Activated CD8-positive, alpha-beta T cell treated with anti-CD3 and anti-CD28 coated beads, Interleukin-2, amount 10 ng/mL, durations not matched to agents 7 days and 5 days (primary cell): ENCODE measurements at regions not wholly inside any gene's neighbourhood (a gene's known extent, or its start where the extent isn't known, plus 50 kb on each side); places are given as distances from the start of the nearest gene placed in this dataset.

Experiments
- ATAC-seq: fragments of 150-1000 bp; cut with Tn5 transposase; one replicate; pipeline ENCODE4 v1.10.0; 2021; ENCODE audit warnings: moderate library complexity
- CTCF ChIA-PET: fragments of 350-600 bp; sonication (Branson Sonifier 250); formaldehyde crosslinking; loops from one replicate; lab custom pipeline; 2021; ENCODE audit warnings: antibody characterized with exemption; lab: Charles Lee
- POLR2A ChIA-PET: fragments of 350-600 bp; sonication (Branson Sonifier 250); formaldehyde crosslinking; loops from one replicate; lab custom pipeline; 2021; ENCODE audit warnings: antibody characterized with exemption; lab: Charles Lee
- DNase-seq: peaks from one replicate; pipeline ENCODE4 v3.0.0-alpha.2; 2020
- H3K27ac Mint-ChIP-seq: one replicate; pipeline ENCODE4 v1.8.0; 2021; ENCODE audit warnings: mild to moderate bottlenecking, mixed read lengths
- H3K27me3 Mint-ChIP-seq: one replicate; pipeline ENCODE4 v1.8.0; 2021; ENCODE audit warnings: low read depth, mixed read lengths
- H3K36me3 Mint-ChIP-seq: one replicate; pipeline ENCODE4 v1.8.0; 2021; ENCODE audit warnings: low read depth, mixed read lengths
- H3K4me1 Mint-ChIP-seq: one replicate; pipeline ENCODE4 v1.8.0; 2021; ENCODE audit warnings: low read depth, mixed read lengths
- H3K4me3 Mint-ChIP-seq: one replicate; pipeline ENCODE4 v1.8.0; 2021; ENCODE audit warnings: mild to moderate bottlenecking, mixed read lengths
- H3K9me3 Mint-ChIP-seq: one replicate; pipeline ENCODE4 v1.8.0; 2022; ENCODE audit warnings: mixed read lengths; ENCODE audit not compliant: insufficient read depth

- Mint-ChIP-seq H3K4me3 (no peak overlapping the region), H3K4me1 (no peaks in the 10 kb centered on the region), H3K9me3 (no peaks in the 10 kb centered on the region), H3K27ac (no peak overlapping the region), H3K27me3 (peaks cover 13% of the 10 kb centered on the region), H3K36me3 (no peaks in the 10 kb centered on the region)
- no peak for ATAC-seq
- DNase-seq: no peak
- ChIA-PET POLR2A (no interaction called here), CTCF (no interaction called here)
These were observed 208.1 kb upstream of the THSD7B start for GRCh38 chr2:136557203-136557602.

GRCh38 chr2:136550181-136550580, 215.2 kb upstream of the THSD7B start:
- ChIA-PET CTCF (no interaction called here), POLR2A (no interaction called here)
- DNase-seq (no peak), ATAC-seq (no peak)
- no peaks in the 10 kb centered on the region for H3K9me3 Mint-ChIP-seq
- no peak overlapping the region for H3K27ac Mint-ChIP-seq
- peaks cover 2% of the 10 kb centered on the region for H3K27me3 Mint-ChIP-seq
- no peak overlapping the region for H3K4me3 Mint-ChIP-seq
- H3K4me1 Mint-ChIP-seq: no peaks in the 10 kb centered on the region
- no peaks in the 10 kb centered on the region for H3K36me3 Mint-ChIP-seq

DNA sequence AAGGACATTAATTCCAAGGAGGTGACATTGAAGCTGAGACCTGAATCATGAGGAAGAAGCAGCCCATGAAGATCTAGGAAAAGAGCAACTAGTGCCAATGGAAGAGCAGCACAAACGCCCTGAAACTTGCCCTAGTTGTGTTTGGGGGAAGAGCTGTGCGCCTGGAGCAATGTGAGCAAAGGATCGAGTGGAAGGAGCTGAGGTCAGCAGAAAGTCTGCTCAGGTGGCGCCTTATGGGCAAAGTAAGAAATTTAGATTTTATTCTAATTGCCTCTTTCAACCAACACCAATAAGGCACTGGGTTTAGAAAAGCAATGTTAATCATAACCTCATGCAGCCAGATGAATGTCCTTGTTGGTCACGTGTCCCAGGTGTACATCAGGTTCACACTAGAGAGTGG, 226.0 kb upstream of the THSD7B start:
- H3K9me3 Mint-ChIP-seq: no peaks in the 10 kb centered on the region
- no peaks in the 10 kb centered on the region for H3K27me3 Mint-ChIP-seq
- no peak overlapping the region for H3K4me3 Mint-ChIP-seq
- no peaks in the 10 kb centered on the region for H3K36me3 Mint-ChIP-seq
- ChIA-PET CTCF (no interaction called here), POLR2A (no interaction called here)
- no peak overlapping the region for H3K27ac Mint-ChIP-seq
- DNase-seq (no peak), ATAC-seq (no peak)
- no peaks in the 10 kb centered on the region for H3K4me1 Mint-ChIP-seq

GRCh38 chr2:136538489-136538888, 226.9 kb upstream of the THSD7B start:
- H3K4me3 Mint-ChIP-seq: no peak overlapping the region
- no peaks in the 10 kb centered on the region for H3K4me1 Mint-ChIP-seq
- no peak for DNase-seq
- H3K9me3 Mint-ChIP-seq: no peaks in the 10 kb centered on the region
- no peaks in the 10 kb centered on the region for H3K27me3 Mint-ChIP-seq
- H3K27ac Mint-ChIP-seq: no peak overlapping the region
- POLR2A ChIA-PET: no interaction called here
- CTCF ChIA-PET: interaction anchor here (1.0 kb wide), 1 partner anchor 115 kb away, joined by 3 read pairs; no protein-coding TSS in a partner anchor
- no peak for ATAC-seq
- H3K36me3 Mint-ChIP-seq: no peaks in the 10 kb centered on the region

- no peak for DNase-seq
- Mint-ChIP-seq H3K36me3 (no peaks in the 10 kb centered on the region), H3K4me1 (no peaks in the 10 kb centered on the region), H3K27me3 (no peaks in the 10 kb centered on the region), H3K27ac (no peak overlapping the region), H3K4me3 (no peak overlapping the region), H3K9me3 (no peaks in the 10 kb centered on the region)
- CTCF ChIA-PET: no interaction called here
- POLR2A ChIA-PET: no interaction called here
- no peak for ATAC-seq
These were observed 230.5 kb upstream of the THSD7B start for GRCh38 chr2:136534811-136535210.

- Mint-ChIP-seq H3K36me3 (no peaks in the 10 kb centered on the region), H3K4me1 (no peaks in the 10 kb centered on the region), H3K27ac (no peak overlapping the region), H3K4me3 (no peak overlapping the region), H3K9me3 (no peaks in the 10 kb centered on the region), H3K27me3 (no peaks in the 10 kb centered on the region)
- CTCF ChIA-PET: no interaction called here
- POLR2A ChIA-PET: no interaction called here
- ATAC-seq (no peak), DNase-seq (no peak)
These were observed 233.2 kb upstream of the THSD7B start for GRCh38 chr2:136532171-136532570.

DNA sequence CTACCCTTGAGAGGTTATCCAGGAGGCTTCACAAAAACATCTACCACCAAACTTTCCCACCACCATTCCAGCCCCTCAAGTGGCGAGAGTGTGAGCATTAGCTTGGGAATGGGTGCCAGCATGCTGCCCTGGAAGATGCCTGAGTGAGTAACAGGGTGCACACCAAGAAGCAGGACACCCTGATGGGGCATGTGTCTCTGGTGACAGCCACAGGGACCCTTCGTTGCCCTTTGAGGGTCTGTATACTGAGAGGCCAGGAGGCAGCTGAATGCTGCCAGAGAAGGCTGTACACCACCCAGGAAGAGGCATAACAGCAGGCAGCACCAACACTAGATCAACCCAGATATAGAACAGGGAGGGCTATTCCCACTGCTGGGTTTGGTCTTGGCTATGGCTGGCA, 233.6 kb upstream of the THSD7B start:
- Mint-ChIP-seq H3K36me3 (no peaks in the 10 kb centered on the region), H3K27me3 (no peaks in the 10 kb centered on the region), H3K27ac (no peak overlapping the region), H3K4me3 (no peak overlapping the region), H3K4me1 (no peaks in the 10 kb centered on the region), H3K9me3 (no peaks in the 10 kb centered on the region)
- POLR2A ChIA-PET: no interaction called here
- DNase-seq (no peak), ATAC-seq (no peak)
- CTCF ChIA-PET: no interaction called here

- H3K36me3 Mint-ChIP-seq: no peaks in the 10 kb centered on the region
- DNase-seq (no peak), ATAC-seq (no peak)
- H3K4me1 Mint-ChIP-seq: no peaks in the 10 kb centered on the region
- no peaks in the 10 kb centered on the region for H3K9me3 Mint-ChIP-seq
- H3K4me3 Mint-ChIP-seq: no peak overlapping the region
- no peaks in the 10 kb centered on the region for H3K27me3 Mint-ChIP-seq
- no peak overlapping the region for H3K27ac Mint-ChIP-seq
- ChIA-PET CTCF (no interaction called here), POLR2A (no interaction called here)
These were observed 235.2 kb upstream of the THSD7B start for GRCh38 chr2:136530146-136530545.

DNA sequence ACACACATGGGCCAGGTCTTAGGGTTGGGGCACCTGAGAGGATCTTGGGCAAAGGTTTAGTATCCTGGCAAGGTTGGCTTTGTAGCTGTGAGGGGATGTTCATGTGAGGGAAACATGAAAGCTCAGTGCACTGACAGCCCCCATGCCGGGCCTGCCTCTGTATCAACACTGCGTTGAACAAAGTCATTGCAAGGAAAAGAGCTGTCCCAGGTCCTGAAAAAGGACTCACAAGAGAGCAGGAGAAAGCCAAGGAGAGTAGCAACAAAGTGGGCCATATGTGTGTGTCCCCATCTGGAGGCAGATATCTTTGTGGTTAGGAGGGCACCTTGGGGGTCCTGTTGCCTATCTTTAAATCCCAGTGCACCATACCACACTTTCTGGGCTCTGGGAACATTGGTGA, 237.8 kb upstream of the THSD7B start:
- no peak for ATAC-seq
- Mint-ChIP-seq H3K4me1 (no peaks in the 10 kb centered on the region), H3K27ac (no peak overlapping the region), H3K9me3 (no peaks in the 10 kb centered on the region), H3K27me3 (no peaks in the 10 kb centered on the region), H3K36me3 (no peaks in the 10 kb centered on the region), H3K4me3 (no peak overlapping the region)
- ChIA-PET POLR2A (no interaction called here), CTCF (no interaction called here)
- peak; percentile 41 for DNase-seq

GRCh38 chr2:136522724-136523123, 242.6 kb upstream of the THSD7B start:
- Mint-ChIP-seq H3K9me3 (no peaks in the 10 kb centered on the region), H3K27ac (no peak overlapping the region), H3K4me3 (no peak overlapping the region), H3K36me3 (no peaks in the 10 kb centered on the region), H3K4me1 (no peaks in the 10 kb centered on the region), H3K27me3 (no peaks in the 10 kb centered on the region)
- ChIA-PET POLR2A (no interaction called here), CTCF (interaction anchor here (0.9 kb wide), 1 partner anchor 17 kb away, joined by 4 read pairs; no protein-coding TSS in a partner anchor)
- DNase-seq (no peak), ATAC-seq (no peak)

DNA sequence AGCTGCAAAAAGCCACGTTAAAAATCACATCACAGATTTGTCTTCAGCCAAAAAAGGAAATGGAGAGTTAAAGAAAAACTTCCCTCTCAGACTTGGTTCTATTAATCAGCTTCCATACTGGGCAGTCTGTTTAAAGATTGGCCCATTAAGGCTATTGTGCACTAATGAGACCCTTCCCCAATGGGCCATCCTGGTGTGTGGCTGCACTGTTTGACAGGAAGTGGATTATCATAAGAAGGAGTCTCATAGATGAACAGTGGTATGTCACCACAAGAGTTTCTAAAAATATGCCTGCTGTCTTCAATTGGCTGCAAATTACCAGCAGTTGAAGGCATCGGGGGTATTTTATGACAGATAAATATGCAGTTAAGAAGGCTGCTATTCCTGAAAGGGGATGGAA, 247.6 kb upstream of the THSD7B start:
- Mint-ChIP-seq H3K9me3 (no peaks in the 10 kb centered on the region), H3K4me1 (no peaks in the 10 kb centered on the region), H3K27me3 (no peaks in the 10 kb centered on the region), H3K27ac (no peak overlapping the region), H3K4me3 (no peak overlapping the region), H3K36me3 (no peaks in the 10 kb centered on the region)
- ChIA-PET POLR2A (no interaction called here), CTCF (no interaction called here)
- ATAC-seq (no peak), DNase-seq (no peak)

- no peak for DNase-seq
- Mint-ChIP-seq H3K36me3 (no peaks in the 10 kb centered on the region), H3K27me3 (peaks cover 3% of the 10 kb centered on the region), H3K4me1 (no peaks in the 10 kb centered on the region), H3K27ac (no peak overlapping the region), H3K9me3 (no peaks in the 10 kb centered on the region), H3K4me3 (no peak overlapping the region)
- CTCF ChIA-PET: no interaction called here
- ATAC-seq: no peak
- POLR2A ChIA-PET: no interaction called here
These were observed 255.1 kb upstream of the THSD7B start for GRCh38 chr2:136510244-136510643.

- no peak overlapping the region for H3K27ac Mint-ChIP-seq
- POLR2A ChIA-PET: no interaction called here
- H3K9me3 Mint-ChIP-seq: no peaks in the 10 kb centered on the region
- CTCF ChIA-PET: no interaction called here
- no peaks in the 10 kb centered on the region for H3K4me1 Mint-ChIP-seq
- no peak for DNase-seq
- no peak for ATAC-seq
- no peak overlapping the region for H3K4me3 Mint-ChIP-seq
- no peaks in the 10 kb centered on the region for H3K36me3 Mint-ChIP-seq
- peaks cover 3% of the 10 kb centered on the region for H3K27me3 Mint-ChIP-seq
These were observed 259.9 kb upstream of the THSD7B start for GRCh38 chr2:136505462-136505861.
